ENCODE measurements at regions not wholly inside any gene's neighbourhood (a gene's known extent, or its start where the extent isn't known, plus 50 kb on each side); places are given as distances from the start of the nearest gene placed in this dataset.
"Not testable (repeated sequence)": the region's sequence is repeated elsewhere in the genome, so short reads cannot be mapped to it uniquely, and the experiment has no call there.

DNA sequence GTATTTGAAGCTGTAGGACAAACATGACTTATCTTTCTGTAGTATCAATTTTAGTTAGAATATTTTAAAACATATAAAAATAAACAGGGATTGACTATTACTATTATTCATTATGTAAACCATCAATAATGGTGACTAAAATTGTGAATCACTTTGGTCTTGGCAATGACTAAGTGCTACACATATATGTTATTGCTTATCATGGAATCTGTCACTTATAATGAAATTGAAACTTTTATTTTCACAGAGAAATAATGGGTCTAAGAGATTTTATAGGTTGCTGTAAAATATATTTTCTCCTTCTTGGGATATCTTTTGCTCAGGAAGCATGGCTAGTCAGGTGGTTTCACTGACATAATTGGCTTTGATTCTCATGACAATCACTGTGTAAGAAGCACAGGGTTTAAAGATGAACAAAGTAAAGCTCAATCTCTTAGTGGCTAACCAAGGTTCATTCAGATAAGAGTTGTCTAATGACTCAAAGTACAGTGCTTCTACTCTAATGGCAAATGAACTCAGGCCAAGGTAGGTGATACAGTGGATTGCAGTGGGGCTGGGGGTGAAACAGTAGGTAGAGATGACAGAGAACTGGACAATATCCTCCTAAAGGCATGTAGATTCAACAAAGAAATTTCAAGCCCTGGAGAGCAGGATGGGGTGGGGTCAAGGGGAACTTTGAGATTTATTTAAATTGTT lies 98.6 kb upstream of the FANCL start:
- Histone ChIP-seq H3K4me1 (ENCODE audit: control insufficient read depth in 2 of 2, insufficient read depth in 2 of 2, low read length in 1 of 2) (no peaks in the 10 kb centered on the region), H3K36me3 (ENCODE audit: control insufficient read depth in 2 of 2, insufficient read depth in 2 of 2, low read length in 1 of 2) (no peaks in the 10 kb centered on the region), H3K4me3 (ENCODE audit: low read depth in 1 of 2, low read length in 2 of 2) (no peak overlapping the region), H3K27ac (ENCODE audit: low read depth in 2 of 2, low read length in 1 of 2) (no peak overlapping the region), H3K9me3 (ENCODE audit: control insufficient read depth in 2 of 2, insufficient read depth in 1 of 2, low read depth in 1 of 2, low read length in 1 of 2) (peaks cover 0 to 11% of the 10 kb centered on the region in 2 donors), H3K27me3 (ENCODE audit: control insufficient read depth in 1 of 2, insufficient read depth in 2 of 2, low read length in 2 of 2) (peaks cover 0 to 2% of the 10 kb centered on the region in 2 donors)

DNA sequence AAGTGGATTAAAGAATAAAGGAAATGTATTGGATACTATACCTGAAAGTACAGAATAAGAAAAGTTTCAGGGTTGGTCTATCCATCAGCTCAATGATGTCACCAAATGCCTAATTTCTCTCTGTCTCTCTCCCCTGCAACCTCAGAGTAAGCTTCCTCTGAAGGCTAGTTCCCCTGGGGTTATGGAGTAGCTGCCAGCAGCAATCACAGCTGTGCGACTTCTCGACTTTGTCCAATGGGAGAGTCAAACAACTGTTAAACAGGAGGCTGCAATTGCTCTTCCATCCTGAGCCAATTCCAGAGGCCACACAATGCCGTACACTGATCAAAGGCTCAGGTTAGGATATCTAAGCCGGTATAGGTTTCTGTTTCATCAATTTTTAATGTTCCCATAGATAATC lies 95.3 kb upstream of the FANCL start:
- Histone ChIP-seq H3K36me3 (ENCODE audit: control insufficient read depth in 2 of 2, insufficient read depth in 2 of 2, low read length in 1 of 2) (no peaks in the 10 kb centered on the region), H3K27me3 (ENCODE audit: control insufficient read depth in 1 of 2, insufficient read depth in 2 of 2, low read length in 2 of 2) (no peaks in the 10 kb centered on the region), H3K27ac (ENCODE audit: low read depth in 2 of 2, low read length in 1 of 2) (no peak overlapping the region), H3K4me3 (ENCODE audit: low read depth in 1 of 2, low read length in 2 of 2) (no peak overlapping the region), H3K9me3 (ENCODE audit: control insufficient read depth in 2 of 2, insufficient read depth in 1 of 2, low read depth in 1 of 2, low read length in 1 of 2) (peaks cover 0 to 8% of the 10 kb centered on the region in 2 donors), H3K4me1 (ENCODE audit: control insufficient read depth in 2 of 2, insufficient read depth in 2 of 2, low read length in 1 of 2) (no peaks in the 10 kb centered on the region)
- WGBS, 2 donors, result 65 to 75% methylated on average over 4 of the region's 4 CpGs

DNA sequence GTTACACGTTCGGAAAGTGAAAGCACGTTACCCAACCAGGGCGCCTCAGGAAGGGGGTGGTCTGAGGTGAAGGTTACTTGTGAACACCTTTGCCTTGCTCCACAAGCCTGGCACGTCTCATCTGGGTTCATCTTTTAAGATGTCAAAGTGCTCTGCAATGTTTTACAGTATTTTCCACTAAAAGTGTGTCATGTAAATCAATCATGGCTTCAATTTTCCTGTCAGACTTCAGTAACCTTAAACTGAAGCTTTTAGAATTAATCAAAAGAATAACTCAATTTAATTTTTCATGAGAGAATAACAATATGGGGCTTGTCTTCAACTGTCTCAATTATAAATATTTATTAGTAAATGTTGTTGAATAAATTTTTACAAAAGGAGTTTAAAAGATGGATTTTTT lies 93.3 kb upstream of the FANCL start:
- no peaks in the 10 kb centered on the region for H3K36me3 ChIP-seq (ENCODE audit: control insufficient read depth in 2 of 2, insufficient read depth in 2 of 2, low read length in 1 of 2)
- H3K9me3 ChIP-seq (ENCODE audit: control insufficient read depth in 2 of 2, insufficient read depth in 1 of 2, low read depth in 1 of 2, low read length in 1 of 2), result no peaks in the 10 kb centered on the region
- H3K27me3 ChIP-seq (ENCODE audit: control insufficient read depth in 1 of 2, insufficient read depth in 2 of 2, low read length in 2 of 2), result no peaks in the 10 kb centered on the region
- no peak overlapping the region for H3K4me3 ChIP-seq (ENCODE audit: low read depth in 1 of 2, low read length in 2 of 2)
- no peak overlapping the region for H3K27ac ChIP-seq (ENCODE audit: low read depth in 2 of 2, low read length in 1 of 2)
- 57 to 58% methylated on average over 5 of the region's 5 CpGs for WGBS, 2 donors
- no peaks in the 10 kb centered on the region for H3K4me1 ChIP-seq (ENCODE audit: control insufficient read depth in 2 of 2, insufficient read depth in 2 of 2, low read length in 1 of 2)

DNA sequence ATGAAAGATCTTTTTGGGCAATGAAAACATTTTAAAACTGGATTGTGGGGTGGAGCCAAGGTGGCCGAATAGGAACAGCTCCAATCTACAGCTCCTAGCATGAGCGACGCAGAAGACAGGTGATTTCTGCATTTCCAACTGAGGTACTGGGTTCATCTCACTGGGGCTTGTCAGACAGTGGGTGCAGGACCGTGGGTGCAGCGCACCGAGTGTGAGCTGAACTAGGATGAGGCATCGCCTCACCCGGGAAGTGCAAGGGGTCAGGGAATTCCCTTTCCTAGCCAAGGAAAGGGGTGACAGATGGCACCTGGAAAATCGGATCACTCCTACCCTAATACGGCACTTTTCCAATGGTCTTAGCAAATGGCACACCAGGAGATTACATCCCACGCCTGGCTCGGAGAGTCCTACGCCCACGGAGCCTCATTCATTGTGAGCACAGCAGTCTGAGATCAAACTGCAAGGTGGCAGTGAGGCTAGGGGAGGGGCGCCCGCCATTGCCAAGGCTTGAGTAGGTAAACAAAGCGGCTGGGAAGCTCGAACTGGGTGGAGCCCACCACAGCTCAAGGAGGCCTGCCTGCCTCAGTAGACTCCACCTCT lies 84.3 kb upstream of the FANCL start:
- H3K36me3 ChIP-seq (ENCODE audit: control insufficient read depth in 2 of 2, insufficient read depth in 2 of 2, low read length in 1 of 2); H3K27ac ChIP-seq (ENCODE audit: low read depth in 2 of 2, low read length in 1 of 2); H3K4me3 ChIP-seq (ENCODE audit: low read depth in 1 of 2, low read length in 2 of 2); H3K9me3 ChIP-seq (ENCODE audit: control insufficient read depth in 2 of 2, insufficient read depth in 1 of 2, low read depth in 1 of 2, low read length in 1 of 2); H3K27me3 ChIP-seq (ENCODE audit: control insufficient read depth in 1 of 2, insufficient read depth in 2 of 2, low read length in 2 of 2); H3K4me1 ChIP-seq (ENCODE audit: control insufficient read depth in 2 of 2, insufficient read depth in 2 of 2, low read length in 1 of 2): not testable (repeated sequence)
- WGBS, 2 donors, result 76% methylated on average over 18 of the region's 18 CpGs

DNA sequence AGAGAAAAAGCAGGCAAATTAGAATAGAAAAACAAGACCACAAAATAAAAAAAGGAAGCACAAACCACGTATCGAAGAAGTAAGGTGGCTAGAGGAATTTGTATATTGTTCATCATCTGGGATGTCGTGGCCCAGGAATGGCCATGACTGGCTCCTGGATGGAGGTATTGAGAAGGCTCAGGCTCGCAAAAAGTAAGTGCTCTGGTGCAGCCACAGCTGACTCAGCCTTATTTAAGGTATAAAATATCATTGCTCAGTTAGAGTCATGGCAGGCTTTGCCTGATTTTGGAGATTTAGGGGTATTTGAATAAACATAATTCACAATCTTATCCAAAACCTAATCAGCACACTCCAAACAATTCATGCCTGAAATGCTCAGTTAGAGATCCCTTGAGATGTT lies 78.4 kb upstream of the FANCL start:
- Histone ChIP-seq H3K4me1 (ENCODE audit: control insufficient read depth in 2 of 2, insufficient read depth in 2 of 2, low read length in 1 of 2) (no peaks in the 10 kb centered on the region), H3K36me3 (ENCODE audit: control insufficient read depth in 2 of 2, insufficient read depth in 2 of 2, low read length in 1 of 2) (no peaks in the 10 kb centered on the region), H3K9me3 (ENCODE audit: control insufficient read depth in 2 of 2, insufficient read depth in 1 of 2, low read depth in 1 of 2, low read length in 1 of 2) (no peaks in the 10 kb centered on the region), H3K27ac (ENCODE audit: low read depth in 2 of 2, low read length in 1 of 2) (no peak overlapping the region), H3K27me3 (ENCODE audit: control insufficient read depth in 1 of 2, insufficient read depth in 2 of 2, low read length in 2 of 2) (no peaks in the 10 kb centered on the region), H3K4me3 (ENCODE audit: low read depth in 1 of 2, low read length in 2 of 2) (no peak overlapping the region)
- WGBS, 2 donors, result 78 to 79% methylated on average over 4 of the region's 4 CpGs

DNA sequence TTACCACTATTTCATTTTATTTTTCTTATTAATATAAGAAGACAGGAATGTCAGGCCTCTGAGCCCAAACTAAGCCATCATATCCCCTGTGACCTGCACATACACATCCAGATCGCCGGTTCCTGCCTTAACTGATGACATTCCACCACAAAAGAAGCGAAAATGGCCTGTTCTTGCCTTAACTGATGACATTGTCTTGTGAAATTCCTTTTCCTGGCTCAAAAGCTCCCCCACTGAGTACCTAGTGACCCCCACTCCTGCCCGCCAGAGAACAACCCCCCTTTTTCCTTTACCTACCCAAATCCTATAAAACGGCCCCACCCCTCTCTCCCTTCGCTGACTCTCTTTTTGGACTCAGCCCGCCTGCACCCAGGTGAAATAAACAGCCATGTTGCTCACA lies 77.8 kb upstream of the FANCL start:
- not testable (repeated sequence) for H3K36me3 ChIP-seq (ENCODE audit: control insufficient read depth in 2 of 2, insufficient read depth in 2 of 2, low read length in 1 of 2); H3K9me3 ChIP-seq (ENCODE audit: control insufficient read depth in 2 of 2, insufficient read depth in 1 of 2, low read depth in 1 of 2, low read length in 1 of 2); H3K27me3 ChIP-seq (ENCODE audit: control insufficient read depth in 1 of 2, insufficient read depth in 2 of 2, low read length in 2 of 2); H3K4me3 ChIP-seq (ENCODE audit: low read depth in 1 of 2, low read length in 2 of 2); H3K27ac ChIP-seq (ENCODE audit: low read depth in 2 of 2, low read length in 1 of 2); H3K4me1 ChIP-seq (ENCODE audit: control insufficient read depth in 2 of 2, insufficient read depth in 2 of 2, low read length in 1 of 2)
- 75 to 84% methylated on average over 7 of the region's 7 CpGs for WGBS, 2 donors

DNA sequence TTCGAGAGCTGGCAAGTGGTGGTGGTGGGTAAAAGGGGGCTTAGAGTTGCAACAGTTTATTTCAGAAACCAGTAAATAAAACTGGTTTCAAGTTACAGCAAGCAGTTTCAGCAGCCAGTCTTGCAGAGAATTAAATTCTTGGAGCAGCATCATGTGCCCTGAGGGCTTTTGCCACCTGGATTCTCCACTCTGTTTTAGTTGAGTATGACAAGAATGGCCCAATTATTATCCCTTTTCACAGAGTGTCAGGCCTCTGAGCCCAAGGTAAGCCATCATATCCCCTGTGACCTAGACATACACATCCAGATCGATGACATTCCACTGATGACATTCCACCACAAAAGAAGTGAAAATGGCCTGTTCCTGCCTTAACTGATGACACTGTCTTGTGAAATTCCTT lies 72.8 kb upstream of the FANCL start:
- no peak overlapping the region for H3K27ac ChIP-seq (ENCODE audit: low read depth in 2 of 2, low read length in 1 of 2)
- H3K27me3 ChIP-seq (ENCODE audit: control insufficient read depth in 1 of 2, insufficient read depth in 2 of 2, low read length in 2 of 2), result no peaks in the 10 kb centered on the region
- 80 to 83% methylated on average over 2 of the region's 2 CpGs for WGBS, 2 donors
- no peaks in the 10 kb centered on the region for H3K9me3 ChIP-seq (ENCODE audit: control insufficient read depth in 2 of 2, insufficient read depth in 1 of 2, low read depth in 1 of 2, low read length in 1 of 2)
- no peaks in the 10 kb centered on the region for H3K36me3 ChIP-seq (ENCODE audit: control insufficient read depth in 2 of 2, insufficient read depth in 2 of 2, low read length in 1 of 2)
- H3K4me1 ChIP-seq (ENCODE audit: control insufficient read depth in 2 of 2, insufficient read depth in 2 of 2, low read length in 1 of 2), result no peaks in the 10 kb centered on the region
- no peak overlapping the region for H3K4me3 ChIP-seq (ENCODE audit: low read depth in 1 of 2, low read length in 2 of 2)

DNA sequence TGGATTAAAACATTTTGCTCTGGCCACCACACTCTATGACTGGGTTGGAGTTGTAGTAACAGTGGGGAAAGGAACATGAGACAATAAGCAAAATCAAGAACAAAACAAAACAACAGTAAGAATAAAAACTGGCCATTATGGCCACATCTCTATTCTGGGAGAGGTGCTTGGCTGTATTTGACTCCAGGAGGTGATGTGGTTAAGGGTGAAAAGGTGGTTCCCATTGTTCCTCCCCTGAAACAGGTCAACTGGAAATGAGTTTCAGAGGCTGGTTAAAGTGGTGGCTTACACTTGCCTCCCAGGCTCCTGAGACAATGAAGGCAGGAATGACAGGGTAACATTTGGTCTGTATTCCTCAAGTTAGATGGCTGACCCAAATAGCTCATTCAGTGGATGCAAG lies 67.3 kb upstream of the FANCL start:
- no peak overlapping the region for H3K27ac ChIP-seq (ENCODE audit: low read depth in 2 of 2, low read length in 1 of 2)
- no peaks in the 10 kb centered on the region for H3K36me3 ChIP-seq (ENCODE audit: control insufficient read depth in 2 of 2, insufficient read depth in 2 of 2, low read length in 1 of 2)
- no peaks in the 10 kb centered on the region for H3K4me1 ChIP-seq (ENCODE audit: control insufficient read depth in 2 of 2, insufficient read depth in 2 of 2, low read length in 1 of 2)
- no peaks in the 10 kb centered on the region for H3K9me3 ChIP-seq (ENCODE audit: control insufficient read depth in 2 of 2, insufficient read depth in 1 of 2, low read depth in 1 of 2, low read length in 1 of 2)
- no peak overlapping the region for H3K4me3 ChIP-seq (ENCODE audit: low read depth in 1 of 2, low read length in 2 of 2)
- no peaks in the 10 kb centered on the region for H3K27me3 ChIP-seq (ENCODE audit: control insufficient read depth in 1 of 2, insufficient read depth in 2 of 2, low read length in 2 of 2)

DNA sequence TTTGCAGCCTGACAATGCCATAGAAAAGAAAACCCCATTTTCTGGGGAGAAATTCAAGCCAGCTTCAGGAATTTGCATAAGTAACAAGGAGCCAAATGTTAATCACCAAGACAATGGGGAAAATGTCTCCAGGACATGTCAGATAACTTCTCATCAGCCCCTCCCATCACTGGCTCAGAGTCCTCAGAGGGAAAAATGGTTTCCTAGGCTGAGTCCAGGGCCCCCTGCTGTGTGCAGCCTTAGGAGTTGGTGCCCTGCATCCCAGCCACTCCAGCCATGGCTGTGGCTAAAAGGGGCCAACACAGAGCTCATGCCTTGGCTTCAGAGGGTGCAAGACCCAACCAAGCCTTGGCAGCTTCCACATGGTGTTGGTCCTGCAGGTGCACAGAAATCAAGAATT lies 63.7 kb upstream of the FANCL start:
- no peaks in the 10 kb centered on the region for H3K27me3 ChIP-seq (ENCODE audit: control insufficient read depth in 1 of 2, insufficient read depth in 2 of 2, low read length in 2 of 2)
- H3K9me3 ChIP-seq (ENCODE audit: control insufficient read depth in 2 of 2, insufficient read depth in 1 of 2, low read depth in 1 of 2, low read length in 1 of 2), result no peaks in the 10 kb centered on the region
- H3K27ac ChIP-seq (ENCODE audit: low read depth in 2 of 2, low read length in 1 of 2), result no peak overlapping the region
- H3K4me1 ChIP-seq (ENCODE audit: control insufficient read depth in 2 of 2, insufficient read depth in 2 of 2, low read length in 1 of 2), result no peaks in the 10 kb centered on the region
- no peak overlapping the region for H3K4me3 ChIP-seq (ENCODE audit: low read depth in 1 of 2, low read length in 2 of 2)
- H3K36me3 ChIP-seq (ENCODE audit: control insufficient read depth in 2 of 2, insufficient read depth in 2 of 2, low read length in 1 of 2), result no peaks in the 10 kb centered on the region

DNA sequence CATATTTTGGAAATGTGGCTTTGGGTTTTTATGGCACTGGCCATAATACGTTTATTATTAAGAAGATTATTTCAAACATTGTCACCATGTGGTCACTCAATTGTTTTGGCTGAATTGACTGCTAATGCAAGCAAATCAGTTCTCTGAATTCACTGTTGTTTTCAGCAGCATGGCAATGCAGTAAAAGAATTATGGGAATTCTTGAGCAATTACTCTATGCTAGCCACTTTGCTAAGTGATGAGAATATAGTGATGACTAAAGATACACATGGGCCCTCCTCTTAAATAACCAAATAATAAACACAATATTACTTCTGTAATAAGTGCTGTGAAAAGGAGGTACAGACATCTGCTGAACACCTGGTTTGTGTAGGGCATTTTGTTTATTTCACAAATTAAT lies 58.0 kb upstream of the FANCL start:
- no peaks in the 10 kb centered on the region for H3K9me3 ChIP-seq (ENCODE audit: control insufficient read depth in 2 of 2, insufficient read depth in 1 of 2, low read depth in 1 of 2, low read length in 1 of 2)
- no peaks in the 10 kb centered on the region for H3K27me3 ChIP-seq (ENCODE audit: control insufficient read depth in 1 of 2, insufficient read depth in 2 of 2, low read length in 2 of 2)
- H3K4me1 ChIP-seq (ENCODE audit: control insufficient read depth in 2 of 2, insufficient read depth in 2 of 2, low read length in 1 of 2), result no peaks in the 10 kb centered on the region
- no peaks in the 10 kb centered on the region for H3K36me3 ChIP-seq (ENCODE audit: control insufficient read depth in 2 of 2, insufficient read depth in 2 of 2, low read length in 1 of 2)
- no peak overlapping the region for H3K4me3 ChIP-seq (ENCODE audit: low read depth in 1 of 2, low read length in 2 of 2)
- 68 to 81% methylated on average over 1 of the region's 1 CpG for WGBS, 2 donors
- no peak overlapping the region for H3K27ac ChIP-seq (ENCODE audit: low read depth in 2 of 2, low read length in 1 of 2)
